Activated naive CD4-positive, alpha-beta T cell treated with anti-CD3 and anti-CD28 coated beads for 36 hours (primary cell): ENCODE measurements at regions not wholly inside any gene's neighbourhood (a gene's known extent, or its start where the extent isn't known, plus 50 kb on each side); places are given as distances from the start of the nearest gene placed in this dataset.

Experiments used
- CTCF ChIA-PET: fragments of 350-600 bp; sonication (Branson Sonifier 250); formaldehyde crosslinking; loops from one replicate; lab custom pipeline; 2021; ENCODE audit warnings: antibody characterized with exemption; lab: Charles Lee
- DNase-seq: peaks from one replicate; pipeline ENCODE4 v3.0.0-alpha.2; 2020
- H3K27ac Mint-ChIP-seq: one replicate; pipeline ENCODE4 v1.8.0; 2021; ENCODE audit warnings: mild to moderate bottlenecking, mixed read lengths
- H3K27me3 Mint-ChIP-seq: one replicate; pipeline ENCODE4 v1.8.0; 2021; ENCODE audit warnings: low read depth, mixed read lengths
- H3K36me3 Mint-ChIP-seq: one replicate; pipeline ENCODE4 v1.8.0; 2021; ENCODE audit warnings: low read depth, mixed read lengths
- H3K4me1 Mint-ChIP-seq: one replicate; pipeline ENCODE4 v1.8.0; 2021; ENCODE audit warnings: low read depth, mixed read lengths
- H3K4me3 Mint-ChIP-seq: one replicate; pipeline ENCODE4 v1.8.0; 2021; ENCODE audit warnings: mild to moderate bottlenecking, moderate library complexity, mixed read lengths
- H3K9me3 Mint-ChIP-seq: one replicate; pipeline ENCODE4 v1.8.0; 2021; ENCODE audit warnings: mixed read lengths
- intact Hi-C: fragments of 100-400 bp; cut with micrococcal nuclease; formaldehyde crosslinking; loops from one replicate; pipeline ENCODE4 v1.15.1; 2023

DNA sequence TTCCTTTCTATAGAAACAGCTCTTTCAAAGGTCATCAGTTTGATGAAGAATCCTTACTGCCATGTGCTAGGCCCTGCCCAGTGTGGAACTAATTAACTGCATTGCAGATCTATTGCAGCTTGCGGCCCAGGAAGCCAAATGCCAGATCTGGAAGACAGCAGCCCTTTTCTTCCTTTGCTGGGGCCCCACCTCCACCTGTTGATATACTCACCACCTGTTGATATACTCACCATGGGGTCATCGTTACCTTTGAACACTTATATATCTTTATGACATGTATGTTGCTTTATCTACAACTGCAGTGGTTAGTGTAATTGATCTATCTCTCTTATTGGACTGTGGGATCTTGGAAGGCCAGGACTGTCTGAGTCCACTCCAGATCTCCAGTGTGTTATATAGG is 292.5 kb downstream of the ATP23 start:
- no peak for DNase-seq
- Mint-ChIP-seq H3K9me3 (no peaks in the 10 kb centered on the region), H3K36me3 (no peaks in the 10 kb centered on the region), H3K27me3 (peaks cover 4% of the 10 kb centered on the region), H3K4me1 (no peaks in the 10 kb centered on the region), H3K27ac (no peak overlapping the region), H3K4me3 (no peak overlapping the region)
- CTCF ChIA-PET, result no interaction called here
- intact Hi-C loops, result no loop called here

GRCh38 chr12:58238411-58238810 is 297.0 kb downstream of the ATP23 start:
- Mint-ChIP-seq H3K4me3 (no peak overlapping the region), H3K27ac (no peak overlapping the region), H3K9me3 (no peaks in the 10 kb centered on the region), H3K36me3 (no peaks in the 10 kb centered on the region), H3K27me3 (peaks cover 3% of the 10 kb centered on the region), H3K4me1 (no peaks in the 10 kb centered on the region)
- CTCF ChIA-PET, result interaction anchor here (0.7 kb wide), 1 partner anchor 82 kb away, joined by 3 read pairs; no protein-coding TSS in a partner anchor
- intact Hi-C loops, result no loop called here
- no peak for DNase-seq

- CTCF ChIA-PET, result no interaction called here
These were observed 299.7 kb downstream of the ATP23 start for GRCh38 chr12:58241099-58241498.

GRCh38 chr12:58242796-58243630 is 301.6 kb downstream of the ATP23 start:
- Mint-ChIP-seq H3K36me3 (no peaks in the 10 kb centered on the region), H3K4me1 (no peaks in the 10 kb centered on the region), H3K9me3 (no peaks in the 10 kb centered on the region), H3K27ac (no peak overlapping the region), H3K27me3 (peaks cover 3% of the 10 kb centered on the region), H3K4me3 (no peak overlapping the region)
- CTCF ChIA-PET, result no interaction called here
- intact Hi-C loops, result no loop called here
- no peak for DNase-seq

More at GRCh38 chr12:58241099-58241498, 299.7 kb downstream of the ATP23 start:
- Mint-ChIP-seq H3K4me3 (no peak overlapping the region), H3K36me3 (no peaks in the 10 kb centered on the region), H3K4me1 (no peaks in the 10 kb centered on the region), H3K9me3 (no peaks in the 10 kb centered on the region), H3K27ac (no peak overlapping the region), H3K27me3 (peaks cover 3% of the 10 kb centered on the region)
- intact Hi-C loops, result no loop called here
- no peak for DNase-seq

- CTCF ChIA-PET, result interaction anchor here (0.6 to 0.9 kb wide), 3 partner anchors 11 to 908 kb away, joined by 3 to 4 read pairs (median 3); no protein-coding TSS in a partner anchor
- DNase-seq, result no peak
- H3K9me3 Mint-ChIP-seq, result no peaks in the 10 kb centered on the region
These were observed 306.3 kb downstream of the ATP23 start for GRCh38 chr12:58247633-58248032.

DNA sequence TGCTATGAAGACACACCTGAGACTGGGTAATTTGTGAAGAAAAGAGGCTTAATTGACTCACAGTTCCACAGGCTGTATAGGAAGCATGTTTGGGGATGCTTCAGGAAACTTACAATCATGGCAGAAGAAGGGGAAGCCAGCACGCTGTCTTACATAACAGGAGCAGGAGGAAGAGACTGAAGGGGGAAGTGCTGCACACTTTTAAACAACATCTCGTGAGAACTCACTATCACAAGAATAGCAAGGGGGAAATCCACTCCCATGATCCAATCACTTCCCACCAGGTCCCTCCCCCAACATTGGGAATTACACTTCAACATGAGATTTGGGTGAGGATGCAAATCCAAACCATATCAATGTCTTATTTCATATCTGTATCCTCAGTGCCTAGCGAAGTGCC is 307.2 kb downstream of the ATP23 start:
- no peaks in the 10 kb centered on the region for H3K36me3 Mint-ChIP-seq
- no peaks in the 10 kb centered on the region for H3K4me1 Mint-ChIP-seq
- H3K9me3 Mint-ChIP-seq, result no peaks in the 10 kb centered on the region
- no peaks in the 10 kb centered on the region for H3K27me3 Mint-ChIP-seq
- no peak overlapping the region for H3K27ac Mint-ChIP-seq
- no peak for DNase-seq
- CTCF ChIA-PET, result interaction anchor here (0.6 to 0.7 kb wide), 2 partner anchors 215 to 907 kb away, joined by 3 to 4 read pairs; no protein-coding TSS in a partner anchor
- intact Hi-C loops, result no loop called here
- H3K4me3 Mint-ChIP-seq, result no peak overlapping the region

More at GRCh38 chr12:58247633-58248032, 306.3 kb downstream of the ATP23 start:
- Mint-ChIP-seq H3K4me1 (no peaks in the 10 kb centered on the region), H3K4me3 (no peak overlapping the region), H3K27me3 (no peaks in the 10 kb centered on the region), H3K27ac (no peak overlapping the region), H3K36me3 (no peaks in the 10 kb centered on the region)
- intact Hi-C loops, result no loop called here

GRCh38 chr12:58249610-58250009 is 308.2 kb downstream of the ATP23 start:
- CTCF ChIA-PET, result no interaction called here
- H3K9me3 Mint-ChIP-seq, result no peaks in the 10 kb centered on the region
- H3K4me3 Mint-ChIP-seq, result no peak overlapping the region
- H3K27me3 Mint-ChIP-seq, result no peaks in the 10 kb centered on the region
- H3K4me1 Mint-ChIP-seq, result no peaks in the 10 kb centered on the region
- intact Hi-C loops, result no loop called here
- no peak overlapping the region for H3K27ac Mint-ChIP-seq
- DNase-seq, result no peak
- no peaks in the 10 kb centered on the region for H3K36me3 Mint-ChIP-seq

DNA sequence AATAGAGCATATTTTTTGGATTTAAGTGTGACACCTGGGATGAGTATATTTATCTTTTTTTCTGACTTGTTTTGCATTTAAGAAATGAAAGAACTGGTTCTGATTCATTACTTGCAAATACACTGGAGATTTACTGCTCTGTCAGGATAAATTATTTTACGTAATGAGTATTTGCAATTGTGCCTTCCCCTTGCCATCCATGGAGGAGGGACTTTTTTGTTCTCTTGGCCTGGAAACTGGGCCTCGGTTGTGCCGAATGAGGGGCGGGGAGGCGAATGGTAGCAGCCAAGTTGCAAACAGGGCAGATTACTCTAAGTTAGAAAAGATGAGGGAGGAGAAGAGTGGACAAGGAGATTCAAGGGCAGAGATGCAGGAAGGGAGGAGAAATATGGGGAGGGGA is 308.7 kb downstream of the ATP23 start:
- H3K4me3 Mint-ChIP-seq, result no peak overlapping the region
- DNase-seq, result no peak
- peaks cover 2% of the 10 kb centered on the region for H3K27me3 Mint-ChIP-seq
- H3K27ac Mint-ChIP-seq, result no peak overlapping the region
- H3K4me1 Mint-ChIP-seq, result no peaks in the 10 kb centered on the region
- H3K9me3 Mint-ChIP-seq, result no peaks in the 10 kb centered on the region
- CTCF ChIA-PET, result no interaction called here
- H3K36me3 Mint-ChIP-seq, result no peaks in the 10 kb centered on the region
- intact Hi-C loops, result no loop called here

DNA sequence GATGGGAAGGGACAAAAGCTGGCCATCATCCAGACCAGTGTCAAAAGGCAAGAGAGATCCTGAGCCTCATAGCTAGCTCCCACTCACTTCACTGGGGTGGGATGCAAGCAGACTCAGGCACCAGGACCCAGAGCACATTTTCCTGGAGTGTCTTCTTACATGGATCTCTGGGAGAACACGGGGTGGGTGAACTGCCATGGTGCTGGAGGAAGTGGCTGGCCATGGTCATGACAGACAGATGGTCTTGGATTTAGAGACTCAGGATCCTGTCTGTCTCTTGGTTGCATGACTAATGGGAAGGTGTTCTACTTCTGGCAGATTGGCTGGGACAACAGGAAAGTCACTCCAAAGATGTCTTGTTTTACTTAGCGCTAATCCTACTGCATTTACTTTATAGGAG is 311.5 kb downstream of the ATP23 start:
- DNase-seq, result no peak
- Mint-ChIP-seq H3K27ac (no peak overlapping the region), H3K36me3 (no peaks in the 10 kb centered on the region), H3K27me3 (peaks cover 3% of the 10 kb centered on the region), H3K4me1 (no peaks in the 10 kb centered on the region), H3K4me3 (no peak overlapping the region), H3K9me3 (no peaks in the 10 kb centered on the region)
- CTCF ChIA-PET, result no interaction called here
- intact Hi-C loops, result no loop called here

DNA sequence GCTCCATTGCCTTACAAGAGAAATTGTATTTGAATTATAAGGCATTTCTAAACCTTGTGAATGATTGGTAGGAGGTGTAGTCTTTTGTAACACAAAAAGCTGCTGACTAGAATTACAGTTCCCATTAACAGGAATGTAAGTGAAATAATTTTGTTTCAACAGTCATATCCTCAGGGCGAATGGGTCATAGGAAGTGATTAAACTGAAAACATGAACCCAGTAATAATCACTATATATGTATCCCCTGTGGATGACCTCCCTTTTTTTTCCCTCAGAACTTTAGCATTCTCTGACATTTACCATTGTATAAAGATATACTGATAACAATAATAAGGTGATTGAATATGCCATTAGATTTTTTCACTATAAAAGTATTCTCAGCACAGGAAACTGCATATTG is 312.3 kb downstream of the ATP23 start:
- Mint-ChIP-seq H3K27ac (no peak overlapping the region), H3K36me3 (no peaks in the 10 kb centered on the region), H3K9me3 (no peaks in the 10 kb centered on the region), H3K4me1 (no peaks in the 10 kb centered on the region), H3K4me3 (no peak overlapping the region), H3K27me3 (peaks cover 3% of the 10 kb centered on the region)
- CTCF ChIA-PET, result no interaction called here
- intact Hi-C loops, result no loop called here
- no peak for DNase-seq

DNA sequence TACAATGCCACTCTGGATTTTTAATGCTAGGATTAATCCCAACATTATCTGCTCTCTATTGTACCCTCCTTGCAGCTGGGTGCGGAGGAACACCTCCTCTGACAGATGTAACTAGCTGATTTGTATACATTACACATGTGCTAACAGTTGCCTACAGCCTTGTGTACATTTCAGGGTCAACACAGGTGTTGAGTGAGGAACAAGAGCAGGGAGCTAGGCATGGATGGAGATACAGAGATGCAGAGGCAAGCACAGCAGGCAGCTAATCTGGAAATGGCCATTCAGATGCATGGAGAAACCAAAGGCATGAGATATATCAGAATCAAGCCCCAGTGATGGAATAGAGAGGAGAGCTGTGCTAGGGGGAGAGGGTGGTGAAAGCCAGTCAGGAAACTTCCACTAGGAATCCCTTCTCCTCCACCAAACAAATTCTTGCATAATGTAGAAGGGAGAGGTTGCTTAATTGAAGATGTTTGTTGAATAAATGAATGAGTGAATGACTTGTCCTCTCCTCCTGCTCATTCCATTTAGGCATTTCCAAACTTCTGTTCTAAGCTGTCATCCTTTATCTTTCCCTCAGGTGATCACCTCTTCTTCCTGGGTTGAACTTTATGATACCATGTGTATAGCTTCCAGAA is 313.2 kb downstream of the ATP23 start:
- H3K4me3 Mint-ChIP-seq, result no peak overlapping the region
- H3K9me3 Mint-ChIP-seq, result no peaks in the 10 kb centered on the region
- DNase-seq, result no peak
- H3K4me1 Mint-ChIP-seq, result no peaks in the 10 kb centered on the region
- H3K36me3 Mint-ChIP-seq, result no peaks in the 10 kb centered on the region
- intact Hi-C loops, result no loop called here
- CTCF ChIA-PET, result no interaction called here
- no peak overlapping the region for H3K27ac Mint-ChIP-seq
- peaks cover 3% of the 10 kb centered on the region for H3K27me3 Mint-ChIP-seq

- H3K27ac Mint-ChIP-seq, result no peak overlapping the region
- H3K27me3 Mint-ChIP-seq, result peaks cover 6% of the 10 kb centered on the region
- no peak overlapping the region for H3K4me3 Mint-ChIP-seq
- H3K9me3 Mint-ChIP-seq, result peaks cover 2% of the 10 kb centered on the region
- DNase-seq, result no peak
- no peaks in the 10 kb centered on the region for H3K36me3 Mint-ChIP-seq
- CTCF ChIA-PET, result no interaction called here
- intact Hi-C loops, result no loop called here
- no peaks in the 10 kb centered on the region for H3K4me1 Mint-ChIP-seq
These were observed 321.4 kb downstream of the ATP23 start for GRCh38 chr12:58262796-58263195.

DNA sequence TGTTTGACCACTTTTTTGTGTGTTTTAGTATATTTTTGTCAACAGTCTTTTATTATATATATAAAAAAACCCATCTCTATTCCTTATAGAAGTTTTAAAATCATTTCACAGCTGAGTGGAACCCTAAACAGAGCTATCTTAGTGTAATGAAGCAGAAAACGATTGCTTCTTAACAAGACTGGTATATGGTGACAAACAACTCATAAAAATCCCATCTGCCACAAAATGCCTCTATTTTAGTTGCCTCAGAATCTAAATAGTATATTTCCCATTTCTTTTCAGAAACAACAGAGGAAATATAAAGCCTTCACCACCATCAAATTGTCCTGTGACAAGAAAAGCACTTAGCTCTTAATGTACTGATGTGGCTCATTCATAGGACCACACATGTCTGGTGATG is 322.4 kb downstream of the ATP23 start:
- H3K27ac Mint-ChIP-seq, result no peak overlapping the region
- no peak for DNase-seq
- CTCF ChIA-PET, result no interaction called here
- peaks cover 6% of the 10 kb centered on the region for H3K27me3 Mint-ChIP-seq
- H3K36me3 Mint-ChIP-seq, result no peaks in the 10 kb centered on the region
- no peak overlapping the region for H3K4me3 Mint-ChIP-seq
- intact Hi-C loops, result no loop called here
- no peaks in the 10 kb centered on the region for H3K4me1 Mint-ChIP-seq
- H3K9me3 Mint-ChIP-seq, result peaks cover 2% of the 10 kb centered on the region
